ENCODE measurements at regions not wholly inside any gene's neighbourhood (a gene's known extent, or its start where the extent isn't known, plus 50 kb on each side); places are given as distances from the start of the nearest gene placed in this dataset.

GRCh38 chr7:86313842-86314241, 329.9 kb upstream of the GRM3 start:
- in situ Hi-C loops (cut with MboI; ENCODE audit: low sequenced_read_pairs in 4 of 4) = no loop called here
- Histone ChIP-seq H3K27me3 (no peaks in the 10 kb centered on the region), H3K27ac (no peak overlapping the region), H3K4me1 (no peaks in the 10 kb centered on the region), H3K4me3 (no peak overlapping the region), H3K9me3 (no peaks in the 10 kb centered on the region), H3K36me3 (no peaks in the 10 kb centered on the region)
- intact Hi-C loops (cut with DNase I; ENCODE audit: low total_unique reads) = no loop called here
- no peak for ATAC-seq
- DNase-seq = no peak
- TF ChIP-seq CTCF (IDR thresholded peaks at IDR 0.05 in 4 of 5, conservative IDR thresholded peaks at IDR 0.05 in 1 of 5) = no peak
- no peak for TF ChIP-seq POLR2A (IDR thresholded peaks at IDR 0.05)

DNA sequence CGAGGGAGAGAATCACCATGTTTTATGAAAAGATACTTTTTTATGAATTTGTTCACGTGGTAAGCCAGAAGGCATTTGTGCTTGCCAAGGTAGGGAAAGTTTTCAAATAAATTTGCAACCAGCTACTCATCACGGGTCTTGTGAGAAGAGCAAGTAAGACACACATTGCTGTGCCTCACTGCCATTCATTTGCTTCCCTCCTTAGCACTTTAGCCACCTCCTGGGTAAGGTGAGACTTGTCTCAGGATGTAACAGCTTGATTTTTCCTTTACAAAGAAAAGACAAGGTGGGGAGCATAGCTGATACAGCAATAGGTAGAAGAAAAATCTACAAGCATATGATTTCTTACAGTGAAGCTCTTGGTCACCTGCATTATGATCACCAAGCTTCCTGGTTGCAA, 342.4 kb upstream of the GRM3 start:
- in situ Hi-C loops (cut with MboI; ENCODE audit: low sequenced_read_pairs in 4 of 4) = no loop called here
- Histone ChIP-seq H3K36me3 (no peaks in the 10 kb centered on the region), H3K4me1 (no peaks in the 10 kb centered on the region), H3K4me3 (no peak overlapping the region), H3K27me3 (no peaks in the 10 kb centered on the region), H3K9me3 (no peaks in the 10 kb centered on the region), H3K27ac (no peak overlapping the region)
- ATAC-seq = no peak
- DNase-seq = no peak
- TF ChIP-seq CTCF (IDR thresholded peaks at IDR 0.05 in 4 of 5, conservative IDR thresholded peaks at IDR 0.05 in 1 of 5) (no peak), POLR2A (IDR thresholded peaks at IDR 0.05) (no peak)
- intact Hi-C loops (cut with DNase I; ENCODE audit: low total_unique reads) = no loop called here

GRCh38 chr7:86295526-86295925, 348.2 kb upstream of the GRM3 start:
- no peak for DNase-seq
- Histone ChIP-seq H3K4me3 (no peak overlapping the region), H3K27me3 (no peaks in the 10 kb centered on the region), H3K36me3 (no peaks in the 10 kb centered on the region), H3K9me3 (no peaks in the 10 kb centered on the region), H3K4me1 (no peaks in the 10 kb centered on the region), H3K27ac (no peak overlapping the region)
- ATAC-seq = no peak
- intact Hi-C loops (cut with DNase I; ENCODE audit: low total_unique reads) = no loop called here
- TF ChIP-seq CTCF (IDR thresholded peaks at IDR 0.05 in 4 of 5, conservative IDR thresholded peaks at IDR 0.05 in 1 of 5) = no peak
- no peak for TF ChIP-seq POLR2A (IDR thresholded peaks at IDR 0.05)
- in situ Hi-C loops (cut with MboI; ENCODE audit: low sequenced_read_pairs in 4 of 4) = no loop called here

DNA sequence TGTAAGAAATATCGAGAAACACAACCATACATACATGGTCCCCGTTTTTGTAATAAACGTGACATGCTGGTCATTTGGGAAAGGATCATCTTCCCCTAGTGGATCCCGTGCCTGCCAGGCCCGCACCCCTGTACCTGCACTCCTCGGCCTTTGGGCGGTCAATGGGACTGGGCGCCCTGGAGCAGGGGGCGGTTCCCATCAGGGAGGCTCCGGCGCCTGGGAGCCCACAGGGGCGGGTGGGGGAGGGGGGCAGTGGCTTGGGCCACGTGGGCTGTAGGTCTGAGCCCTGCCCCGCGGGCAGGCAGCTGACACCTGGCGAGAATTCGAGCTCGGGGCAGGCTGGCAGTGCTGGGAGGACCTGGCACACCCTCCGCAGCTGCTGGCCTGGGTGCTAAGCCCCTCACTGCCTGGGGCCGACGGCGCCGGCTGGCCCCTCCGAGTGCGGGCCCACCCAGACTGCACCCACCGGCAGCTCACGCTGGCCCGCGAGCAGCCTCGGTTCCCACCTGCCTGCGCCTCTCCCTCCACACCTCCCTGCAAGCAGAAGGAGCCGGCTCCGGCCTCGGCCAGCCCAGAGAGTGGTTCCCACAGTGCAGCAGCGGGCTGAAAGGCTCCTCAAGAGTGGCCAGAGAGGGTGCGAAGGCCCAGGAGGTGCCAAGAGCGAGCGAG, 361.6 kb upstream of the GRM3 start:
- no peak overlapping the region for H3K4me3 ChIP-seq
- no peaks in the 10 kb centered on the region for H3K27me3 ChIP-seq
- no peaks in the 10 kb centered on the region for H3K4me1 ChIP-seq
- intact Hi-C loops (cut with DNase I; ENCODE audit: low total_unique reads) = no loop called here
- H3K27ac ChIP-seq = no peak overlapping the region
- H3K9me3 ChIP-seq = no peaks in the 10 kb centered on the region
- no peaks in the 10 kb centered on the region for H3K36me3 ChIP-seq
- ATAC-seq (no peak), DNase-seq (no peak)
- in situ Hi-C loops (cut with MboI; ENCODE audit: low sequenced_read_pairs in 4 of 4) = no loop called here
- TF ChIP-seq POLR2A (IDR thresholded peaks at IDR 0.05) = no peak
- no peak for TF ChIP-seq CTCF (IDR thresholded peaks at IDR 0.05 in 4 of 5, conservative IDR thresholded peaks at IDR 0.05 in 1 of 5)

GRCh38 chr7:86280150-86280549, 363.6 kb upstream of the GRM3 start:
- Histone ChIP-seq H3K4me1 (no peaks in the 10 kb centered on the region), H3K9me3 (no peaks in the 10 kb centered on the region), H3K4me3 (no peak overlapping the region), H3K27ac (no peak overlapping the region), H3K36me3 (no peaks in the 10 kb centered on the region), H3K27me3 (no peaks in the 10 kb centered on the region)
- TF ChIP-seq CTCF (IDR thresholded peaks at IDR 0.05 in 4 of 5, conservative IDR thresholded peaks at IDR 0.05 in 1 of 5) (no peak), POLR2A (IDR thresholded peaks at IDR 0.05) (no peak)
- DNase-seq (no peak), ATAC-seq (no peak)
- intact Hi-C loops (cut with DNase I; ENCODE audit: low total_unique reads) (no loop called here), in situ Hi-C loops (cut with MboI; ENCODE audit: low sequenced_read_pairs in 4 of 4) (no loop called here)
